ENCODE measurements at regions not wholly inside any gene's neighbourhood (a gene's known extent, or its start where the extent isn't known, plus 50 kb on each side); places are given as distances from the start of the nearest gene placed in this dataset.

DNA sequence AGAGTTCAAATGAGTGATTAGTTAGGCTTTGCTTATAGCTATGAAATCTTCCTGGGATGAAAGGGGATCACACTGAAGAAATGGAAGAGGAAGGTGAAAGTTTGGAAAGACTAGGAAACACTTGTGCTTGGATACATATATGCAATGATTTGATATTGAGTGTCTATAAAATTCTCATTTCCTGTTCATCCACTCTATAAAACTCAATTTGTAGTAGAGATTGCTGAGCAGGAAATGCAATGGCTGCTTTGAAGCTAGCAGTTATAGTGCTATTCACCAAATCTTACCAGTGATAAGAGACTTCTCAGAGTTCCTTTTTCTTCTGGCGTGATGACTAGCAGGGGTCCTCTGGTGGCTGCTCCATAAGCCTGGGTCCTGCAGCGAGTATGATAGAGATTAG is 128.1 kb upstream of the HPF1 start:
- no peak for DNase-seq
- Histone ChIP-seq H3K27me3 (no peaks in the 10 kb centered on the region), H3K4me1 (no peaks in the 10 kb centered on the region), H3K4me3 (no peak overlapping the region), H3K36me3 (no peaks in the 10 kb centered on the region), H3K27ac (no peak overlapping the region), H3K9me3 (peaks cover 0 to 4% (median 0%) of the 10 kb centered on the region in 4 donors)
- intact Hi-C loops (cut with DNase I; ENCODE audit: low total_unique reads) = no loop called here
- TF ChIP-seq, protein P1, sequence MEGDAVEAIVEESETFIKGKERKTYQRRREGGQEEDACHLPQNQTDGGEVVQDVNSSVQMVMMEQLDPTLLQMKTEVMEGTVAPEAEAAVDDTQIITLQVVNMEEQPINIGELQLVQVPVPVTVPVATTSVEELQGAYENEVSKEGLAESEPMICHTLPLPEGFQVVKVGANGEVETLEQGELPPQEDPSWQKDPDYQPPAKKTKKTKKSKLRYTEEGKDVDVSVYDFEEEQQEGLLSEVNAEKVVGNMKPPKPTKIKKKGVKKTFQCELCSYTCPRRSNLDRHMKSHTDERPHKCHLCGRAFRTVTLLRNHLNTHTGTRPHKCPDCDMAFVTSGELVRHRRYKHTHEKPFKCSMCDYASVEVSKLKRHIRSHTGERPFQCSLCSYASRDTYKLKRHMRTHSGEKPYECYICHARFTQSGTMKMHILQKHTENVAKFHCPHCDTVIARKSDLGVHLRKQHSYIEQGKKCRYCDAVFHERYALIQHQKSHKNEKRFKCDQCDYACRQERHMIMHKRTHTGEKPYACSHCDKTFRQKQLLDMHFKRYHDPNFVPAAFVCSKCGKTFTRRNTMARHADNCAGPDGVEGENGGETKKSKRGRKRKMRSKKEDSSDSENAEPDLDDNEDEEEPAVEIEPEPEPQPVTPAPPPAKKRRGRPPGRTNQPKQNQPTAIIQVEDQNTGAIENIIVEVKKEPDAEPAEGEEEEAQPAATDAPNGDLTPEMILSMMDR (IDR thresholded peaks at IDR 0.05) = no peak
- WGBS, 5 donors = 63 to 82% (median 71%) methylated on average over 2 of the region's 2 CpGs

DNA sequence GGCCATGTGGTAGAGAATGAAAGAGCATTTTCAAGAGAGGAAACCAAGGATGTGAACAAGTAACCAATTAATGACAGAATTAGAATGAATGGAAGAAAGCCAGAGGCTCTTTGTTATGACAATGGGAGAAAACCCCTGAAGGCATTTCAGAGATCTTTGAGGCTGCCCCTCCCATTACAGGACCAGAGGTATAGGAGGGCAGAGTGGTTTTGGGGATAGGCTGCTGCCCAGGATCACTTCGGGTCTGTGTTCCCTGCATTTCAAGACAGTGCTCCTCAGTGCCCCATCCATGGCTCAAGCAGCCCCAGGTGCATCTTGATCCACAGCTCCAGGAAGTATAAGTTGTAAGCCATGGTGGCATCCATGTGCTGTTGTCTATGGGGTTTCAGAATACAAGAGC is 124.0 kb upstream of the HPF1 start:
- DNase-seq = no peak
- no peak overlapping the region for H3K27ac ChIP-seq
- H3K4me1 ChIP-seq = no peaks in the 10 kb centered on the region
- TF ChIP-seq EP300 (IDR thresholded peaks at IDR 0.05) (no peak), POLR2AphosphoS5 (IDR thresholded peaks at IDR 0.05) (no peak)
- H3K27me3 ChIP-seq = no peaks in the 10 kb centered on the region
- WGBS, 5 donors = 82 to 86% (median 83%) methylated on average over 1 of the region's 1 CpG
- no peak overlapping the region for H3K4me3 ChIP-seq
- no peaks in the 10 kb centered on the region for H3K9me3 ChIP-seq
- no peaks in the 10 kb centered on the region for H3K36me3 ChIP-seq
- intact Hi-C loops (cut with DNase I; ENCODE audit: low total_unique reads) = no loop called here

DNA sequence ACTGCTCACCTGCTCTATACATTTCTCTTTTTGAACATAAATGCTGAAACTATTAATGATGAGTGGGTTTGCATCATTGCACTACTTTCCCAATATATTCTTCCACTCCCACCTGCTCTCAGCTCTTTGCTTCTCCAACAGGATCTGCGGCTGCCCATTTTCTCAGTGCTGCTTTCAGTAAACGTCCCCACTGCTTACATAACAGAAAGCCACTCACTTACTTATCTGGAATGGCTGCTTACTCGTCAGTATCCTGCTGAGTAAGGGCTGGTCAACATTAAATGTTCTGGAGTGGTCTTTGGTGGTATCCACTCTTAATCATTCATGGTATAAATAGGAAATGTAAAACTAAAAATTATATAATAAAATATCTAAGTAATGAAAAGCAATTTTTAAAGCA is 112.8 kb upstream of the HPF1 start:
- no peak overlapping the region for H3K27ac ChIP-seq
- TF ChIP-seq, protein P1 (IDR thresholded peaks at IDR 0.05) = no peak
- TF ChIP-seq EP300 (IDR thresholded peaks at IDR 0.05) (no peak), POLR2AphosphoS5 (IDR thresholded peaks at IDR 0.05) (no peak), POLR2A (IDR thresholded peaks at IDR 0.05) (no peak)
- DNase-seq = peak in 1 of 2 donors; percentile 6
- H3K4me3 ChIP-seq = no peak overlapping the region
- intact Hi-C loops (cut with DNase I; ENCODE audit: low total_unique reads) = no loop called here
- no peaks in the 10 kb centered on the region for H3K36me3 ChIP-seq
- no peaks in the 10 kb centered on the region for H3K4me1 ChIP-seq
- 22 to 32% (median 30%) methylated on average over 3 of the region's 3 CpGs for WGBS, 5 donors
- no peaks in the 10 kb centered on the region for H3K9me3 ChIP-seq
- H3K27me3 ChIP-seq = no peaks in the 10 kb centered on the region

DNA sequence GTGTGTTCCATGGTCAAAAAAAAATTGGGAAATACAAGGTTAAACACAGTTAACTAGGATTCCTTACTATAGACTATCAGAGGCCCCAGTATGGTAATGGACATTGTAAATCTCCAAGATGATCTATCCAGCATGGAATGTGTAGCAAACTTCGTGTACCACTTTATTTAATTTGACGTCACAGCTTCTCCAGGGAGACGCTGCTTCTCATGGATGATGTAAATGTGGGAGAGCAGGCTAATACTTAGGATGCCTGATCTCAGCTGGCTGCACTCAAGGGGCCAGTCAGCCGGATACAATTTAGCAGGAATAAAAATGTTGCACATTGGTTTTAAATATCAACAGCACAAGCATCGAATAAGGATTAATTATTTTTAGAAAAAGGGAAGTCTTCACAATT is 111.7 kb upstream of the HPF1 start:
- Histone ChIP-seq H3K27me3 (no peaks in the 10 kb centered on the region), H3K36me3 (no peaks in the 10 kb centered on the region), H3K27ac (no peak overlapping the region), H3K9me3 (no peaks in the 10 kb centered on the region), H3K4me3 (no peak overlapping the region), H3K4me1 (no peaks in the 10 kb centered on the region)
- intact Hi-C loops (cut with DNase I; ENCODE audit: low total_unique reads) = no loop called here
- TF ChIP-seq POLR2A (IDR thresholded peaks at IDR 0.05) (no peak), EP300 (IDR thresholded peaks at IDR 0.05) (no peak), POLR2AphosphoS5 (IDR thresholded peaks at IDR 0.05) (no peak)
- TF ChIP-seq, protein P1 (IDR thresholded peaks at IDR 0.05) = no peak
- DNase-seq = no peak
- WGBS, 5 donors = 70 to 76% (median 75%) methylated on average over 5 of the region's 5 CpGs

DNA sequence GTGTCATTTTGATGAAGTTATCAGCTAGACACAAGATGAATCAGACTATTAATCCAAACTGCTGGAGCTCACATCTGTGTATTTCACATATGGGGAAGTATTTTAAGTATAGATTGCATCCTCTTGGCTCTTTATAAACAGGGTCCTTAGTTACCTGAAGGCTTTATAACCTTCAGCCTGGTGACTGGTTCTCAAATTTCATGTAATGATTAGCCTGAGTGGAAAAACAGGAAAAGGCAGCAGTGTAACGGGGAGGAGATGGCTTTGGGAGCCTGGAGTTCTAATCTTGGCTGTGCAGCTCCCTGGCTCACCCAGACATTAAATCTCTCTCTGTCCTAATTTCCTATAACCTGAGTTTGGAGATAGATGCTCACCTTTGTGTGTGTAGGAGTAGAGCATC is 103.8 kb upstream of the HPF1 start:
- no peak overlapping the region for H3K27ac ChIP-seq
- DNase-seq = peak in 1 of 2 donors; percentile 68
- H3K4me1 ChIP-seq = no peaks in the 10 kb centered on the region
- intact Hi-C loops (cut with DNase I; ENCODE audit: low total_unique reads) = no loop called here
- WGBS, 5 donors = 12 to 32% (median 12%) methylated on average over 1 of the region's 1 CpG
- H3K36me3 ChIP-seq = no peaks in the 10 kb centered on the region
- TF ChIP-seq POLR2A (IDR thresholded peaks at IDR 0.05) (no peak), POLR2AphosphoS5 (IDR thresholded peaks at IDR 0.05) (no peak), EP300 (IDR thresholded peaks at IDR 0.05) (no peak)
- TF ChIP-seq, protein P1 (IDR thresholded peaks at IDR 0.05) = no peak
- H3K27me3 ChIP-seq = no peaks in the 10 kb centered on the region
- H3K4me3 ChIP-seq = no peak overlapping the region
- H3K9me3 ChIP-seq = no peaks in the 10 kb centered on the region
